ENCODE measurements at regions not wholly inside any gene's neighbourhood (a gene's known extent, or its start where the extent isn't known, plus 50 kb on each side); places are given as distances from the start of the nearest gene placed in this dataset.

DNA sequence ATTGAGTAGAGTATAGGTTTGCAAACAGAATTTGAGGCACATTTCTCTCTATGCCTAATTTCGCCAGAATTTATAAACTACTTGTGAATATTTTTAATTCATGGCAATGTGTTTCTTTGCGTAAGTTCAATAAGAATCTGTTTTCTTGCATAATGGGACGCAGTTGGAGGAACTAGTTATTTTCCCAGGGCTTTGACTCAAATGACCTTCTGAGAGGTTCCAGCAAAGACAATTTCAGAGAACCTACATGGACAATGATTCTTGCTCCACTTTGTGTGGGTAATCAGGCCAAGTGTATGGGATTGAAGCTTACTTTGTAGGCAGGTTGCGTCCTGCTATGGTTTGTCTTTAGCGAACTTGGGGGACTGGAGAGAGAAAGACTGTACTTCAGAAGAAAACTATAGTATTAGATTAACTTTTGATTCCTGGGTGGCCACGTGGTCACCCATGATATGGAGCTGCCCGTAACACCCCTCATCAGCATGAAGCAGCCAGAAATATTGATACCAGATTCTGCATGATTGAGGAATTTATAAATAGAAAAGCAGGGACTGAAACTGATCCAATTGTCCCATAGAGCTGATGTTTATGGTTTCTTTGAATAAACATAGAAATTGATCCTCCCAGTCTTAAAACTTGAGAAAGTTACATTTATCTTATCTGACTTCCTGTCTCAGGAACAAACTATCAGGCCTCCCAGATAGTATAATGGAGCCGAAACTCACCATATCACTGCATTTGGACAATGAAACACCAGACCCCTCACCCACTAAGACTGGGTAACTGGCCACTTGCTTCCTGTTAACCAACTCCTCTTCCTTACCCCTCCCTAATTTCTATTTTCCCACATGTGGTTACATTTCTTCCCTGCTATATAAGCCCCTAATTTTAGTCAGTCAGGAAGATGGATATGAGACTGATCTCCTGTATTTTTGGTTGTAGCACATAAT, 815.3 kb upstream of the HS6ST1 start:
- DNase-seq = no peak

DNA sequence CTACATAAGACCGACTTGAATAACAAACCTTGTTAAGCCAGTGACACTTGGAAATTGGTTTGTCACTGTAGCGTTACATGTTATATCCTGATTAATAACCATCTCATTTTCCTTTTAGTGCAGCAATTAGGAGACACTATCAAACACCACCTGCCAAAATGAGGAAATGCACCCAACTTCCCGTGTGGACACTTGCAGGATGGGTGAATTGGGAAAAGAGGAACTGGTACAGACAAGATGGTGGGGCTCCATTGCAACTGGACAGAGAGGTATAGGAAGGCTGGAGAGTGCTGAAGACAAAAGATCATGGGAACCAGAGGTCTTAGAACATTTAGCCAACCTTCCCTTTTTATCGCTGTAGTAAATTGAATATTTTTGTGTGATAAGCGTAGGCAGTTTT, 816.3 kb upstream of the HS6ST1 start:
- no peak for DNase-seq

DNA sequence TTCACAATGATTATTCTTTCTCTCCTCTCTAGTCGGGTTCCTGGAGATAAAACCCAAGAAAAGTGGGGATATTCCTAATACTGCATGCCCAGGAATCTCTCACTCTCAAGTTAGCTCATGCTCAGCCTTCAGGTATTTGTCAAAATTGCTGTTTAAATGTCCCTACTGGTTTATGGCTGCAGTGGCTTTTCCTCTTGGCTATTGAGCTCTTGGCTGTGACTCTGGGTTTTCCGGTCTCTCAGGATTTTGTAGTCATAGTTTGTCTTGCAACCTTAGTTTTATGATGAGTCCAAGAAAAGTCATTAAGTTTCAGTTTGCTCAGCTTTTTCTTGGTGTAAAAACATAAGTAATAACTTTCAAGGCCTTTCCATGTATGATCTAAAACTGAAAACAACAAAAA, 820.7 kb upstream of the HS6ST1 start:
- no peak for DNase-seq

DNA sequence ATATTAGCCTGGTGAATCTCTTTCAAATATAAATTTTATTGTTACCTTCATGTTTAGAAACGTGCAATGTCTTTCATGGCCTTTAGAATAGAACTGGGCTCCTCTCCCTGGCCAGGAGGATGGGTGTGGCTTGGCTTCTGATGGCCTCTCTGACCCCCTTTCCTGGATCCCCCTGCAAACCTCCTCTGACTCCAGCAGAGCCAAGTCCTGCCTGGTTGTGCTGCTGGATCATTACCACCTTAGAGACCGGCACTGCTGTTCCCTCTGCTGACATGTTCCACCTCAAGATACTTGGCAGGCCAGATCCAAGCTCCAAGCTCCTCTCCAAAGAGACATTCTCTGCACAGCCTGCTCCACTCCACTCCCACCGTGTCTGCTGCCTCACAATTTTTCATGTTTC, 823.8 kb upstream of the HS6ST1 start:
- DNase-seq = no peak

DNA sequence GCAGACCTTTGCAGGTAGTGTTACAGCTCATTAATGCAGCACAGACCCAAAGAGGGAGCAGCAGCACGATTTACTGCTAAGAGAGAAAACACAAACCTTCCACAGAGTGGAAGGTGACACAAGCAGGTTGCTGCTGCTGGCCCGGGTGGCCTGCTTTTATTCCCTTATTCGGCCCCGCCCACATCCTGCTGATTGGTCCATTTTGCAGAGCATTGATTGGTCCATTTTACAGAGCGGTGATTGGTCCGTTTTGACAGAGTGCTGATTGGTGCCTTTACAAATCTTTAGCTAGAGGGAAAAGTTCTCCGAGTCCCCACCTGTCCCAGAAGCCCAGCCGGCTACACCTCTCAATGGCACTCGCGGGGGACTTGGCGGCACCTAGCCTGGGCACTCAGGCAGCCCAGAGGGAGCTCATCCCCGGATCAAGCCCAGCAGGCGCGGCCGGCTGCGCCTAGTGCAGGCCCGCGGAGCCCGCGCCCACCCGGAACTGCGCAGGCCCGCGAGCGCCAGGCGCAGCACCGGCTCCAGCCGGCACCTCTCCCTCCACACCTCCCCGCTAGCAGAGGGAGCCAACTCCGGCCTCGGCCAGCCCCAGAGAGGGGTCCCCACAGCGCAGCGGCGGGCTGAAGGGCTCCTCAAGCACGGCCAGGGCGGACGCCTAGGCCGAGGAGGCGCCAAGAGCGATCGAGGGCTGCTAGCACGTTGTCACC, 825.6 kb upstream of the HS6ST1 start:
- no peak for DNase-seq

DNA sequence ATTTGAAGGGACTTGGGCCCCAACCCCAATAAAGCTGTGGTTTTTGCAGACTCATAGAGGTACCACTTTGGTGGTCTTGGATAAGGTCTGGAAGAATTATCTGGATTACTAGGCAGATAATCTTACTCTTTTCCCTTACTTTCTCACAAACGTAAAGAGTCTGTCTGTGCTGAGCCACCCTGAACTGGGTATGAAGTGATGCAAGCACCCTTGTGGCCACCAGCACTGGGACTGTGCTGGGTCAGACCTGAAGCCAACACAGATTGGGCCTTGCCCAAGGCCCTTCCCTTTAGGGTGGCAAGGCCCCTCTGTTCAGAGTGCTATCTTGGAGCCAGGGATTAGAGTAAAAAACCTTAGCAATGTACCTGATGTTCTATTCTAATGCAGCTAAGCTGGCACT, 827.0 kb upstream of the RAB6C start:
- DNase-seq = no peak

DNA sequence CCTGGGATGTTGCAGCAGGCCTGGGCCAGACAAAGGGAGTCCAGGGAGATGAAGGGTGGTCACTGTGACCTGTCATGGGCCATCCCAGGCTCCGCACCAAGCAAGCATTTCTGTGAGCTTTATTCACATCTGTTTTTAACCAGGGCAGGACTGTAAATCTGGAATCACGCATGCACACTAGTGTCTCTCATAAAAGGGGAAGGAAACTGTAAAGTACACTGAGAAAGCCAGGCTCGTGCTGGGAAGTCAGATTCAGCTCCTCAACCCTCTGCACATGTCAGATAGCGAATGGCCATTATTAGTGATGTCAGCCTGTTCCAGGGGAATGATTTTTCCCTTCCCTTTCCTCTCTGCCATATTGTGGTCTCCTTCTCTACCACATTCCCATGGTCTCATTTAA, 818.6 kb upstream of the RAB6C start:
- no peak for DNase-seq

DNA sequence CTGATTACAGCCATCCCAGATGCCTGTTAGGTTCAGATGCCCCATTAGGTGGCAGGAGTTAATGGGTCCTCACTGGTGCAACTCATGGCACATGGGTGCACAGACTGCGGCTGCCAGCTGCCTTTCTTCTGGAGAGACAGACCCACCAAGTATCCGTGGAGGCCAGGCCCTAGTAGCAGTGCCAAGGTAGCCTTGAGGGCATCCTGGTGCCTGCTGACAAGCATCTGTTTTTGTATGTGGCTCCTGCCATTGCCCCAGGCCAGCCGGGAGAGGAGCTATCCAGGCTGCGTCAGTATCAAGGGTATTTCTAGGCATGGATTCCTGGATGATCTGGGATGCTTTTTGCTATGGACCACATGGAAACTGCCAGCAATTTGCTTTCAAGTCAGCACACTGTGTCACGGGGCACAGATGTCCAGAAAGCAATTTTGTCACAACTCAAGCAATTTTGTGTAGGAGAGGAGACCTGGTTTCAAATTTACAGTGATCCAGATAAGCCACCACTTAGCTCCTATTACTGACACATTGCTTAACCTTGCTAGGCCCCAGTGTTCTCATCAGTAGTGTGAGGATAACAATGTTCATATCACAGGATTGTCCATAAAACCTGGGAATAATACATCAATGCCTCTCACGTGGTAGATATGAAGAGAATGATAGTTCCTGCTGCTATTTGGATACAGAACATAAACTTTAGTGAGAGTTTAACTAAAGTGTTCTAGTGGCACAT, 815.1 kb upstream of the RAB6C start:
- no peak for DNase-seq

DNA sequence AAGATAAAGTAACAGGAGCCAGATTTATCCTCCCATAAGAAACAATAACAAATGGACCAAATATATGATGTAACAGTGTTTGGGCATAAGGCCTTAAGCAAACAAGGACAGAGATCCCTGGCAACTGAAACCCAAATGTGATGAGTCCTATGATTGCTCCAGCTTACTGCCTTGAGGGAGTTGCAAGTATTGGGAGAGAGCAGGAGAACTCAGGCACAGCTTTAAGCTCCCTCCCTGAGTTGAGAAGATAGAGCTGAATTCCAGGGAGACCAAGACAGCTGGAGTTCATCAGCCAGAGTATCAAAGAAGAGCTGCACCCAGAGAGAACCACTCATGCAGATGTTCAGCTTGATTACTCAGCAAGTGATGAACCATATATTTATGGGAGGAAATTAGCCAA, 814.5 kb upstream of the RAB6C start:
- DNase-seq = no peak

DNA sequence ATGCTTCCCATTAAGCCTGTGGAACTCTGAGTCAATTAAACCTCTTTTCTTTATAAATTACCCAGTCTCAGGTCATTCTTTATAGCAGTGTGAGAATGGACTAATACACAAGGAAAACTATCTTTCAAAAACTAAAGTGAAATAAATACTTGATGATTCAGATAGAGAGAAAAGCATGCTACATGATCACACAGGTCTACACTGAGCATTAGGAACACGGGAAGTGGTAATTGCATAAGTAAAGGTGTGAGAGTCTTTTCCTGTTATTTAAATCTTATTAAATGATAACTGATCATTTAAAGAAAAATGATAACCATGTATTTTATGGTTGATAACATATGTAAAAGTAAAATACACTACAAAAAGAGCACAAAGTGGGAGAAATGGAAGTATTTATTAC, 812.0 kb upstream of the RAB6C start:
- DNase-seq = no peak

DNA sequence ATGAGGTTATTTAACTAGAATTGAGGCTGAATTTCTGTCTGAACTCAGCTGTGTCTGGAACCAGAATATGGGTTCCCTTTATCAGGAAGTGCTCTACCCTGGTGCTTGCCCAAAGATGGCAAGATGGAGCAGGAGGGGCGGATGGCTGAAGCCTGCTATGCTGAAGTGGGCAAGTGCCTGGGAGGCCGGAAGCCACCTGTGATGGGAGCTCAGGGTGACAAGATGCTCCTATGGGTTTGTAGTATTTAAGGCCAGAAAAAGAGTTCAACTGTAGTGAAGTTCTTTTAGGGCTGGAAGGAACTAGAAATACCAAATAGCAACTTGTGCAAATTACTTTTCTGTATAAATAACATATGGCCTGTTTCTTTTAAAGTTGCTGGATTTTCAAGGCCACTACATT, 808.9 kb upstream of the RAB6C start:
- no peak for DNase-seq

DNA sequence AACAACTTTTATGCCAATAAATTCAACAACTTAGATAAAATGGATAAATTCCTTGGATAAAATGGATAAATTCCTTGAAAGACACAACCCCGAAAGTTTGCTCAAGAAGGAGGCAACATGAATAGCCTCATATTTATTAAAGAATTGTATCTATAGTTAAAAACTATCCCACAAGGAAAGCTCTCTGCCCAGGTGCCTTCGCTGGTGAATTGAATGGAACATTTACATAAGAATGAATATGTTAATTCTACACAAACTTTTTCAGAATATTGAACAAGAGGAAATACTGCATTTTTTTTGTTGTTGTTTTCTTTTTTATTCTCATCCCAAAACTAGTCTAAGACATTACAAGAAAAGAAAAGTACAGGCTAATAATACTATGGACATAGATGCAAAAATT, 805.3 kb upstream of the RAB6C start:
- DNase-seq = no peak

DNA sequence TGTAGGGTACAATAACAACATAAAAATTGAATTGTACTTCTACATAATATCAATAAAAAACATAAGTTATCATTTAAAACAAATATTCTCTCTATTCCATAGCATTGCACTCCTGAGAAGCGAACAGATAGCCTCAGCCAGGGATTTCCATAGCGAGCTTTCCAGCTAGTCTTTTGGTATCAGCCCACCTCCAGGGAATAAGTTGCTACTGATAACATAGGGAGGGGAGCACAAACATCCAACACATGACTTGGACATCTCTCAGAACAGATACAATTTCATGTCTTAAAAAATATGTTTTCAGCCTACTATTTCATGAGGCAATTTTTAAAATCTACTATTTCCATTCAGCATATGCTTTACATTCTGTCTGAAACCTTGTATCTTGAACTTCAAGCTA, 804.4 kb upstream of the RAB6C start:
- no peak for DNase-seq

DNA sequence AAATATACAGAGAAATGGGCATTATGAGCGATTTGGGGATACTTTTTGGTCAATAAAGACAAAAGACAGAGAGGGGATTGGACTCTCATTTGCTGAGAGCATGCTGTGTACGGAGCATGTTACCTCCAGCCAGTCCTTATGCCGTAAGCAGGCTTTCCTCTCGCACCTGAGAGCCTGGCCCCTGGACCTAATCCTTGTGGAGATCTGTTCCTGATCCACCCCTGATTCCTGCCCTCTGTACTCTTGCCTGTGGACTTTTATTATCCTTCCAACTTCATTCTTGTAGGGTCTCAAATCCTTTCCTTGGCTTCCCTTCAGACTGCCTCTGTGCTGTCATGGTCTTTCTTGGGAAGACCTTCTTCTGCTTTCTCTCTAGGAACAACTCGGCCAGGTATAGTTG, 803.1 kb upstream of the RAB6C start:
- DNase-seq = no peak

DNA sequence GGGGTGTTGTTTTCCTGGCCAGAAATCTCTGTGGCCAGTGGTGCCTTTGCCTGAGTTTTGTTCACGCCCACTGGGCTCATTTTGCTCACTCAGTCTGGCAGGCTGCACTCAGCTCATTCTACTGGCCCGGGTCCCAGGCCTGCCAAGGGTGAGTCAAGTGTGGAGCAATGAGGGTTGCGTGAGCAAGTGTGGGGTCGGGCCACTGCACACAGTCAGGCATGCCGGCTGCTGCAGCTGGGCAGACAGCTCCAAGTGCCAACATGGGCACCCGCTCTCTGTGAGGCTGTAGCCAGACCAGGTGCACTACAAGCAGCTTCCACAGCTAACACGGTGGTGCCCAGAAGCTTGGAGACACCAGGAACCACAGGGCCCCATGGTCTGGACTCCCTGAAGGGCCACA, 801.1 kb upstream of the RAB6C start:
- DNase-seq = no peak

DNA sequence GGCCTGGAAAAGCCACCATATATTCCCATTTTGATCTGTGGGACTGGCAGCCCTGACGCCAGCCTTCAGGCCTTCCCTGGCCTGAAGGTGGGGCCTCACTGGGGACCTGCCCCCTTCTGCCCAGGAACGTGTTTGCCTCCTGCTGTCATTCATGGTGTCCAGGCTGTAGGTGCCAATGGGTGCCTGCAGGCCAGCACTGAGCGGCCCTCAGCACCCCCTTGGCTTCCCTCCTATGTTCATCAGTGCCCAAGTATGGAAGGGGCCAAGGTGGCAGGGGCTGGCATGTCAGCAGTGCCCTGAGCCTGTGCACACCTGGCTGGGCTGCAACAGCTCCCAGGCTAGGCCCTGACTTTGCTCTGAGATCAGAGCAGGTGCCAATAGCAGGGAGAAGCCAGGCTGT, 800.3 kb upstream of the RAB6C start:
- no peak for DNase-seq

DNA sequence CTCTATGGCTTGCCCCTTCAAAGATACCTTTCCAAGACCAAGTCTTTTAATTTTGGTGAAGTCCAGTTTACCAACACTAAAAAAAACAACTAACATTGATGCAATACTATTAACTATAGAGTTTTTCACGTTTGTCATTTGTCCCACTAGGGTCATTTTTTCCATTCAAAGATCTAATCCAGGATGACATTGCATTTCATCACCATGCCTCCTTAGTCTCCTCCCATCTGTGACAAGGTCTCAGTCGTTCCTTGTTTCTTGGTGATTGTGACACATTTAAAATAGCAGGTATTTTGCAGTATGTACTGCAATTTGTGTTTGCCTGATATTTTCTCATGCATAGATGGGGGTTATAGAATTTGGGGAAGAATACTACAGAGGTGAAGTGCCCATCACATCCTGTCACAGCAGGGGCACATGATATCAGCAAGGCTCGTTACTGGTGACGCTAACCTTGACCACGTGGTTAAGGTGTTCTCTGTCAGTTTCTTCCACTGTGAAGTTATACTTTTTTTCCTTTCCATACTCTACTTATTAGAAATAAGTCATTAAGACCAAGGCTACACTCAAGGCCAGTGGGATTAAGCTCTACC, 799.2 kb upstream of the RAB6C start:
- DNase-seq = no peak

DNA sequence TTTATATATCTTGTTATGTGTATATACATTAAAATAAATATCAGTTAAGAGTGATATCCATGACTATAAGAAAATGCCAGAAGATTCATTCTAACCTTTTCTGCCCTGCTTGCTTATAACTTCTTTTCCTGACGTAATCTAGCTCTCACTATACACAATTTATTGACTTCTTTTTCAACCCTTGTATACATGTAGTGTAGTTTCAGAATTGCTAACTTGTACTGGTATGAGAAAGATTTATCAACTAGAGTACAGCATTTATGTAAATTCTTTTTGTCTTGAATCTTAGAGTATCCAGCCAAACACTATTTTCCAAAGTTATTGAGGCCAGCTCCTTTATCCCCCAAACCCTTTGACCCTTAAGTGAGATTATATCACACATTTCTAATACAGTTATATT, 798.0 kb upstream of the RAB6C start:
- no peak for DNase-seq

DNA sequence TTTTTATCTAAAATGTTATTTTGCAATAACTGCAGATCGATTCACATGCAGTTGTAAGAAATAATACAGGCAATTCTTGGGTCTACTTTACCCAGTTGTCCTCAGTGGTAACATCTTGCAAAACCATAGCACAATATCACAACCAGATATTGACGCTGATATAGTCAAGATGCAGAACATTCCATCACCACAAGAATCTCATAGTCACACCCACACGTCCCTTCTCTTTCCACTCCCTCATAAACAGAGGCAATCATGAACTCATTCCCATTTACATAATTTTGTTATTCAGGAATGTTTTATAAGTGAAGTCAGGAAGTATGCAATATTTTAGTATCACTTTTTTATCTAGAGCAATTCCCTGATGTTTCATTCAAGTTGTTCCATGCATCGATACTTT, 797.5 kb upstream of the RAB6C start:
- no peak for DNase-seq

DNA sequence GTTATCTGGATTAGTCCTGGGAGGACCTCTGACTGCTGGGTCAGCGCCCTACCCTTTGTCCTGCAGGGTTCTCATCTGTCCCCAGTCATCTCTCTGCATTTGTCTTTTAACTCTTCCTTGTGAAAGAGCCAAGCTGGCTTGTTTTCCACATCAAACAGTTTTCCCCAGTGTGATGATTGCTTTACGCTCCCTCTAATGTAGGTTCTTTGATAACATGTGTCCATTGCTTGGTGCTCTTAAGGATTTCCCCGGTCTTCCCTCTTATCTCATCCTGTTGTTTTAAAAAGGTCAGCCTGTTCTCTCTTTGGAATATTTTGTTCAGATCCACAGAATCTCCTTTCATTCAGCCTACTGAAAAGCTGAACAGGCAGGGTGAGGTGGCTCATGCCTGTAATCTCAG, 792.1 kb upstream of the RAB6C start:
- no peak for DNase-seq

DNA sequence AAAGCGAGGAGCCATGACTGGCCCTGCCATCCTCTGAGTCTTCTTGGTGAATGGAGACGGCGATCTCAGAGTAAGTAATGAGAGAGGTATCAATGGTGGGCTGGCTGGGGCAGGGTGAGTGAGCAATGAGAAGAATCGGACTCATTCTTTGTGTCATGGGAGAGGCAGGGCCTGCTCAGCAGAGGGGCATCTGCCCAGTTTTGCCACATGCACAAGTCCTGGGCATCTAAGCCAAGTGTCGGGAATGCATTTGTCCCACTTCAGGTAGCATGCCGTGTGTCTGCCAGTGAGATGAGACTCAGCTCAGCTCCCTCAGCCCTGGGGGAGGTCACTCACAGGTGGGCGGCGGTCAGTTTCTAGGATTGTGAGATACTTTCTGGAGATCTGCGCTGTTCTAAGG, 791.0 kb upstream of the RAB6C start:
- DNase-seq = no peak

DNA sequence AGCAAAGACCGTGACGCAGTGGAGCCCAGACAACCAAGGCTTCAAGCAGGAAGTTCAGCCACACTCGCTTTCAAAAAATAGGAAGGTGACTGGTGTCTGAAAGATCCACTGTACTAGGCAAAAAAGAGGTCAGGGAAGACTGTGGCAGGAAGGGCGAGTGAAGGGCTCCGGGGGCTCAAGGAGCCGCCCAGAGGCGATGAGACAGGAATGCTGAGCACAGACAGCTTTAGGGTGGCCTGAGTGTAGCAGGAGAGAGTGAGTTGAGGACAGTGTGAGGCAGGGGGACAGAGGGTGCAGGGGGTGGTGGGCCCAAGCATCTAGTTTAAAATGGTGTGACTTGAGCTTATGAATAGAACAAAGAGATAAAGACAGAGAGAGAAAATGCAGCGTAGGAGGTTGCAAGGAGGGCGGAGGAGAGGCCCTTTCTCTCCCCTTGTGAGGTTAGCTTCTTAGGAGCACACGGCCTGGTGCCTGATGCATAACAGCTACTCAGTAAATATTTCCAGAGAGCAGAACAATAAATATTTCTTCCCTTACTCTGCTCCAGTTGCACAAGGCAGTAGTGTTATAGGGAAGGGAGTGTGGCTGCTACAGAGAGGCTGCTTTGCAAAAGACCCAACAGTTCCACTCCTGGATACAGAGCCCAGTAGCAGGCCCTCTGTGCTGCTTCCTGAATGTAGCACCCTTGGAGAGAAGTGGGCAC, 789.7 kb upstream of the RAB6C start:
- no peak for DNase-seq

DNA sequence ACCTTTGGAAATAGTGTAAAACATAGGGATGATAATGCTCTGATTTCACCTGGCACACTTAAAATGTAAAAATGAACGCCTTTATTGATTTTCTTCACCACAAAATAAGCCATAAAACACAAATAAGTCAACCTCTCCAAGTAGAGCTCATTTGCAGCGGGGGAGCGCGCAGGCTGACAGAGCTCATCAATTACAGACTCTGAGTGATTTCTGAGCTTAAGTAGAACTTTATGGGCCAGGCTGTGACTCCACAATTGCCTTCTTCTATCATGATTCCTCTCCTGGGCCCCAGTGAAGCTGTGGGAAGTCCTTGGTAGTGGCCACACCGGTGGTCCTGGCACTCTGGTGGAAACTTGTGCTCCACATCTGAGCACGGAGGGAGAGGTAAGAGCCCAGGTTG, 789.0 kb upstream of the RAB6C start:
- no peak for DNase-seq

Data from NCI-H526 treated with DMSO at 0.1 percent for 48 hours (cell line).